MM.1S (cell line): ENCODE measurements at regions not wholly inside any gene's neighbourhood (a gene's known extent, or its start where the extent isn't known, plus 50 kb on each side); places are given as distances from the start of the nearest gene placed in this dataset.

Source experiments
- DNase-seq: peaks from one replicate; pipeline ENCODE4 v3.0.0-alpha.2; 2015
- H2AFZ ChIP-seq: fragments of 300-600 bp; sonication (generic); 2 replicates; pipeline ENCODE4 v1.6.0; 2016; ENCODE audit warnings: antibody characterized with exemption, low read length
- H3F3A ChIP-seq: fragments of 300-600 bp; sonication (generic); 2 replicates; pipeline ENCODE4 v1.6.1; 2016; ENCODE audit warnings: mild to moderate bottlenecking, antibody characterized with exemption, low read length, moderate library complexity, mixed read lengths; ENCODE audit not compliant: insufficient read depth
- H3K27ac ChIP-seq: fragments of 300-600 bp; sonication (generic); 2 replicates; pipeline ENCODE4 v1.5.1; 2016; ENCODE audit warnings: mild to moderate bottlenecking, low read length
- H3K27me3 ChIP-seq: fragments of 300-600 bp; sonication (generic); replicated peaks from 2 replicates; pipeline ENCODE4 v1.6.0; 2016; ENCODE audit warnings: low read length; ENCODE audit not compliant: insufficient read depth
- H3K36me3 ChIP-seq: fragments of 300-600 bp; sonication (generic); replicated peaks from 2 replicates; pipeline ENCODE4 v1.6.1; 2016; ENCODE audit warnings: mild to moderate bottlenecking, low read length, mixed read lengths; ENCODE audit not compliant: insufficient read depth
- H3K4me1 ChIP-seq: fragments of 300-600 bp; sonication (generic); 2 replicates; pipeline ENCODE4 v1.6.1; 2016; ENCODE audit warnings: low read length, mixed read lengths
- H3K4me2 ChIP-seq: fragments of 300-600 bp; sonication (generic); 2 replicates; pipeline ENCODE4 v1.6.0; 2016; ENCODE audit warnings: low read depth, low read length
- H3K4me3 ChIP-seq: fragments of 300-600 bp; sonication (generic); 2 replicates; pipeline ENCODE4 v1.5.1; 2016; ENCODE audit warnings: low read length, mixed read lengths
- H3K79me2 ChIP-seq: fragments of 300-600 bp; sonication (generic); 2 replicates; pipeline ENCODE4 v1.6.1; 2016; ENCODE audit warnings: mixed run types, low read length, mixed read lengths
- H3K9ac ChIP-seq: fragments of 300-600 bp; sonication (generic); 2 replicates; pipeline ENCODE4 v1.6.1; 2016; ENCODE audit warnings: low read length, mixed read lengths
- H3K9me2 ChIP-seq: fragments of 300-600 bp; sonication (generic); replicated peaks from 2 replicates; pipeline ENCODE4 v1.6.1; 2016; ENCODE audit warnings: mild to moderate bottlenecking, low read length, mixed read lengths; ENCODE audit not compliant: insufficient read depth
- H3K9me3 ChIP-seq: fragments of 300-600 bp; sonication (generic); replicated peaks from 2 replicates; pipeline ENCODE4 v1.6.1; 2016; ENCODE audit warnings: mild to moderate bottlenecking, low read length, mixed read lengths; ENCODE audit not compliant: insufficient read depth
- H4K20me1 ChIP-seq: fragments of 300-600 bp; sonication (generic); 2 replicates; pipeline ENCODE4 v1.6.1; 2016; ENCODE audit warnings: mild to moderate bottlenecking, low read length, moderate library complexity, mixed read lengths; ENCODE audit not compliant: insufficient read depth
- EZH2 ChIP-seq: fragments of 300-600 bp; sonication (generic); optimal IDR thresholded peaks from 2 replicates; pipeline ENCODE3; 2017; ENCODE audit warnings: low read depth, mild to moderate bottlenecking, antibody characterized with exemption, low read length, mixed read lengths
- EZH2phosphoT487 ChIP-seq: fragments of 300-600 bp; sonication (generic); IDR thresholded peaks from 2 replicates; pipeline ENCODE4 v1.6.1; 2018; ENCODE audit warnings: antibody characterized with exemption, low read length
- TF ChIP-seq, protein P1 (sequence below): fragments of 300-600 bp; sonication (generic); IDR thresholded peaks from 2 replicates; pipeline ENCODE4 v1.5.1; 2016; ENCODE audit warnings: antibody characterized with exemption, low read length, mixed read lengths

DNA sequence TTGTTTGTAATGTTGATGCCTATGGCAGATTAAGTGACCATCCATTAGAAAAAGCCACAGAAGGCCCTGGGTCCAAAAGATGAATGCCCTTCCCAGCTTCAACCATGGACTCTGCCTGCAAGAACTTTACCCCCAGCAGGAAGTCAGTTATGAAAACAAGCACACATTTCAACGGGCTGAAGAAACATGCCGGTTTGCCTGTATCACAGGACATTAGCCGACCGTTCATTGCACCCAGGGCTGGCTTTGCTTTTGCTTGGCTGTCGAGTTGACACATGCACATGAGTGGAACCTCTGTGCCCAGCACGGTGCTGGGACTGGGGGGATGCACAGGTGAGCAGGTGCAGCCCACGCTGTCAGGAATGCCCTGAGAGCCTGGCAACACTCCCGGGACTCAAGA, 1087.0 kb downstream of the BCL11B start:
- no peak for DNase-seq
- TF ChIP-seq EZH2 (no peak), EZH2phosphoT487 (no peak)
- TF ChIP-seq, protein P1, sequence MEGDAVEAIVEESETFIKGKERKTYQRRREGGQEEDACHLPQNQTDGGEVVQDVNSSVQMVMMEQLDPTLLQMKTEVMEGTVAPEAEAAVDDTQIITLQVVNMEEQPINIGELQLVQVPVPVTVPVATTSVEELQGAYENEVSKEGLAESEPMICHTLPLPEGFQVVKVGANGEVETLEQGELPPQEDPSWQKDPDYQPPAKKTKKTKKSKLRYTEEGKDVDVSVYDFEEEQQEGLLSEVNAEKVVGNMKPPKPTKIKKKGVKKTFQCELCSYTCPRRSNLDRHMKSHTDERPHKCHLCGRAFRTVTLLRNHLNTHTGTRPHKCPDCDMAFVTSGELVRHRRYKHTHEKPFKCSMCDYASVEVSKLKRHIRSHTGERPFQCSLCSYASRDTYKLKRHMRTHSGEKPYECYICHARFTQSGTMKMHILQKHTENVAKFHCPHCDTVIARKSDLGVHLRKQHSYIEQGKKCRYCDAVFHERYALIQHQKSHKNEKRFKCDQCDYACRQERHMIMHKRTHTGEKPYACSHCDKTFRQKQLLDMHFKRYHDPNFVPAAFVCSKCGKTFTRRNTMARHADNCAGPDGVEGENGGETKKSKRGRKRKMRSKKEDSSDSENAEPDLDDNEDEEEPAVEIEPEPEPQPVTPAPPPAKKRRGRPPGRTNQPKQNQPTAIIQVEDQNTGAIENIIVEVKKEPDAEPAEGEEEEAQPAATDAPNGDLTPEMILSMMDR = no peak

DNA sequence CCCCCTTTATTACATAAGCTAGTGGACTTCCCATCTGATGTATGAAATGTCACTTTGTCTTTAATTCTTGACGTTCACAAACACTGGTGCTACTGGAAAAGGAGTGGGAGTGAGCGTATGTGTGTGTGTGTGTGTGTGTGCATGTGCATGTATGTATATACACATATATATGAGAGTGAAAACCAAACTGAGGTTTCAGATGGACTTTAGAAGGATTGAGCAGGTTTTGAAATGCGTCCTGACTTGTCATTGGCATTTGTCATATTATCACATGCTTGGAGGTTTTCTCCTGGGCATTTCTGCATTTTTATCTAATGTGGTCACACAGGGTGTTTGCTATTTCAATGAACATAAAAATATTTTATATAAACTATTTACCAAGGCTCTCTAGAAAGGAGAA, 1085.9 kb downstream of the BCL11B start:
- no peak for DNase-seq
- Histone ChIP-seq H3K79me2 (no peaks in the 10 kb centered on the region), H3K27ac (no peak overlapping the region), H3K9me3 (no peaks in the 10 kb centered on the region), H3K36me3 (no peaks in the 10 kb centered on the region), H3K9me2 (no peaks in the 10 kb centered on the region), H4K20me1 (no peaks in the 10 kb centered on the region), H3K4me3 (no peak overlapping the region), H3K4me1 (peaks cover 30% of the 10 kb centered on the region), H2AFZ (no peak overlapping the region), H3K27me3 (no peaks in the 10 kb centered on the region), H3F3A (no peaks in the 10 kb centered on the region), H3K4me2 (no peak overlapping the region), H3K9ac (no peak overlapping the region)
- no peak for TF ChIP-seq EZH2
- TF ChIP-seq, protein P1 = no peak
- TF ChIP-seq EZH2phosphoT487 = no peak

More for the DNA sequence above, 1087.0 kb downstream of the BCL11B start:
- Histone ChIP-seq H3K27me3 (no peaks in the 10 kb centered on the region), H3K4me1 (peaks cover 31% of the 10 kb centered on the region), H3K36me3 (no peaks in the 10 kb centered on the region), H3K9me2 (no peaks in the 10 kb centered on the region), H3F3A (no peaks in the 10 kb centered on the region), H3K4me3 (no peak overlapping the region), H3K27ac (no peak overlapping the region), H3K4me2 (no peak overlapping the region), H2AFZ (no peak overlapping the region), H4K20me1 (no peaks in the 10 kb centered on the region), H3K9ac (no peak overlapping the region), H3K9me3 (no peaks in the 10 kb centered on the region), H3K79me2 (no peaks in the 10 kb centered on the region)

DNA sequence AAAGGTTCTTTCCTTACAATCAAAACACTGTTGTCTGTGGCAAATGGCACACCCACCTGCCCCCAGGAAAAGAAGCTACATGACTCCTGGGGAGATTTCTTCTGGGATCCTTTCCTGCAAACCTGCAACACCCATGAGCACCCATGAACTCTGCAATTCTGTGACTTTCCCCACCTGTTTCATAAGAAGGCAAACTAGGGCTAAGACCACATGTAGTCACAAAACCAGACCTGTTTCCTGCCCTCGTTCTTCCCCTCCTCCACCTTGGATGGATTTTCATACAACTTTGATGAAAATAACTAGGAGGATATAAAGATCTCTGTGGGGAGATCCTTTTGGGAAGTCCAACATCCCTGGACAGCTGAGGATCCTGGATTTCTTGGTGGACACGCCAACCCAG, 1084.7 kb downstream of the BCL11B start:
- no peaks in the 10 kb centered on the region for H3K79me2 ChIP-seq
- H3F3A ChIP-seq = no peaks in the 10 kb centered on the region
- H3K4me2 ChIP-seq = no peak overlapping the region
- H3K9ac ChIP-seq = no peak overlapping the region
- H3K4me1 ChIP-seq = peaks cover 20% of the 10 kb centered on the region
- no peaks in the 10 kb centered on the region for H3K9me3 ChIP-seq
- no peaks in the 10 kb centered on the region for H3K27me3 ChIP-seq
- H3K36me3 ChIP-seq = no peaks in the 10 kb centered on the region
- no peak overlapping the region for H2AFZ ChIP-seq
- TF ChIP-seq EZH2phosphoT487 (no peak), EZH2 (no peak)
- TF ChIP-seq, protein P1 = no peak
- H3K27ac ChIP-seq = no peak overlapping the region
- H4K20me1 ChIP-seq = no peaks in the 10 kb centered on the region
- DNase-seq = no peak
- no peak overlapping the region for H3K4me3 ChIP-seq
- H3K9me2 ChIP-seq = no peaks in the 10 kb centered on the region
